DMS 273 (cell line): ENCODE measurements at regions not wholly inside any gene's neighbourhood (a gene's known extent, or its start where the extent isn't known, plus 50 kb on each side); places are given as distances from the start of the nearest gene placed in this dataset.
"Not testable (repeated sequence)": the region's sequence is repeated elsewhere in the genome, so short reads cannot be mapped to it uniquely, and the experiment has no call there.

Source experiments
- DNase-seq: peaks from one replicate; lab custom pipeline; 2025; ENCODE audit not compliant: unreplicated experiment; lab: John Stamatoyannopoulos, UW

DNA sequence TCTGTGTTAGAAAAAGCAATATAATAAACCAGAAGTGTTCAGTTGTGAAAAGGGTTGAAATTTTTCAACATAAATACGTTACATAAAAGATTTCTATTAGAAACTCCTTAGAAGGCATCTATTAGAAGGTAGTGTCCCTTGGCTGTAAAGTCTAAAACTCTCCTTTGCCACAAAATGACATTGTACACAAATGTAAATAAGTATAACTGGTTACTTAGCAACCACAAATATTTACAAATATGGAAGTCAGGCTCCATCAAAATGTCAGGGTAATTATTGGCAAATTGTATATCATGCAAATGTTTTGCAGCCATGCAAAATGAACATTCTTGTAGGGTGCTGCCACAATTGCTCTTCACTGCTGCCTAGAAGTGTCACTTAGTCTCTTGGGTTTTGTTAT lies 419.1 kb upstream of the CDIN1 start:
- no peak for DNase-seq

DNA sequence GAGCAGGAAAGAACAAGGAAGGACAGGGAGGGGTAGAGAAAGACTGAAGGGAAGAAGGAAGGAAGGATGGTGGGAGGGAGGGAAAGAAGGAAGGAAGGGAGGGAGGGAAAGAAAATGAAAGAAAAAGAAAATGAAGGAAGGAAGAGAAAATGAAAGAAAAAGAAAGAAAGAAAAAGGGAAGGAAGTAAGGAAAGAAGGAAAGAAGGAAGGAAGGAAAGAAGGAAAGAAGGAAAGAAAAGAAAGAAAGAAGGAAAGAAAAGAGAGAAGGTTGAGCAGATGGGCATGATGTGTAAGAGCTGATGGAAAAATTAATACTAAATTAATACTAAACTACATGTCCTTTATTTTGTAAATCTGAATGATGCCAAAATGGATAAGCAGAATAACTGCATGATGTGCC lies 418.3 kb upstream of the CDIN1 start:
- no peak for DNase-seq

DNA sequence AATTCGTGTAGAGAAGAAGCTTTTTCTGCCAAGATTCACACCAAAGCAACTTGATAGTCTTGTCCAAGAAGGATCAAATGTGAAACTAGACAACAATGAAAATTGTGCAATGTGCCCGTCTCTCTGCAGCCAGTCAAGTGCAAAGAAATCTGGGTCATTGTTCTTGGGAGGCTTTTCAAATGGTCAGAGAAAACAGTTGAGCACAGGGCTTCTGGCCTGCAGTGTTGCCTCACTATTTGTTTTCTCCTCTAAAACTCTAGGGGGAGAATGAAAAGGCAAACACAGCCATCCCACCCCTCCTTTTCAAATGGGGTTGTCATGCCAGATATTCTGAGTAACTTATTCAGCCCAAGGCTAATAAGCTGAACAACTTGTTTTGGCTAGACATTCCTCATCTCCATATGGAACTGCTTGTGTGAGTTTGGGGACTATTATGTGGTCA lies 417.6 kb upstream of the CDIN1 start:
- DNase-seq: peak; percentile 22

DNA sequence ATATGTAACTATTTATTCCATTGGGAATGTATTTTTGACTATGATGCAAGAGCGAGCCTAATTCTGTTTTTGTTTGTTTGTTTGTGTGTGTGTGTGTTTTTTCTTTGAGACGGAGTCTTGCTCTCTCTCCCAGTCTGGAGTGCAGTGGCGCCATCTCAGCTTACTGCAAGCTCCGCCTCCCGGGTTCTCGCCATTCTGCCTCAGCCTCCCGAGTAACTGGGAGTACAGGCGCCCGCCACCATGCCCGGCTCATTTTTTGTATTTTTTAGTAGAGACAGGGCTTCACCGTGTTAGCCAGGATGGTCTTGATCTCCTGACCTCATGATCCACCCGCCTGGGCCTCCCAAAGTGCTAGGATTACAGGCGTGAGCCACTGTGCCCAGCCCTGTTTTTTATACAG lies 415.4 kb upstream of the CDIN1 start:
- DNase-seq: not testable (repeated sequence)

DNA sequence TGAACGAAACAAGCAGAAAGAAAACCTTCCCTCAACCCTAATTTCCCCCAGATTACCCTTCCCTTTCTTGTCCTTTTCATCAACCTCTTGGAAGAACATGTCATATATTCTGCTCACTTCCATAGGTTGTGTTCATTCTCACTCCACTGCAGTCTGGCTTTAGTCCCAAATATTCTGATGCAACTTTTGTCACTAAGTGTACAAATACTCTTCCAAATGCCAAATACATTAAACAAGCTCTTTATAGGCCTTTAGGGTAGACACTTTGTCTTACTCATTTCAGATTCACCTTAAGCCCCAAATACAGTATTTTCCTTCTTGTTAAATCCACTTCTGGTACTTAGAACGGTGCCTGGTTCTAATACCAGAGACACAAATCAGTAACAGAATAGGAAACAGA lies 406.5 kb upstream of the CDIN1 start:
- no peak for DNase-seq

DNA sequence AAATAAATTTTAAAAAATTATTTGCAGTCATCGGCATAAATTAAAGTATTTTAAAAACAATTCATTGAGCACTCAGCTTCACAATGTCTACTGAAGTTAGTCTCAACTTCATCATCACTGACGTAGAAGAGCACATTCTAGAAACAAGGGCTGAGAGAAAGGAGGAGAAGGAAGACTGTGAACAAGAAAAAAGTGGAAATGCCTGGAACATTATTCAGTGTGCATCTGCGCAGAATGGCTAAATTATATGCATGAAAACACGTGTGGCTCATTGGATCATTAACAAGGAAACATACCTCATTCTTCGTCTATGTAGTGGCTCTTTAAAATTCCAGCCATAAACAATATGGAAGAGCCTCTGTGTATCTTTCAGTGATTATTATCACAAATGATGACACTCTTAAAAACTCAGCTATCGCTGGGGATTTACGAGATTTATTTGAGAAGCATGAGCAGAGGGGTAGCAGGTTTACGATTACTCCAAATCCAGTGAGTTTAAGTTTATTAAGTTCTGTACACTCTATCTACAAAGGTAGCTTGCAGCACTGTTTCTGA lies 404.2 kb upstream of the CDIN1 start:
- no peak for DNase-seq

DNA sequence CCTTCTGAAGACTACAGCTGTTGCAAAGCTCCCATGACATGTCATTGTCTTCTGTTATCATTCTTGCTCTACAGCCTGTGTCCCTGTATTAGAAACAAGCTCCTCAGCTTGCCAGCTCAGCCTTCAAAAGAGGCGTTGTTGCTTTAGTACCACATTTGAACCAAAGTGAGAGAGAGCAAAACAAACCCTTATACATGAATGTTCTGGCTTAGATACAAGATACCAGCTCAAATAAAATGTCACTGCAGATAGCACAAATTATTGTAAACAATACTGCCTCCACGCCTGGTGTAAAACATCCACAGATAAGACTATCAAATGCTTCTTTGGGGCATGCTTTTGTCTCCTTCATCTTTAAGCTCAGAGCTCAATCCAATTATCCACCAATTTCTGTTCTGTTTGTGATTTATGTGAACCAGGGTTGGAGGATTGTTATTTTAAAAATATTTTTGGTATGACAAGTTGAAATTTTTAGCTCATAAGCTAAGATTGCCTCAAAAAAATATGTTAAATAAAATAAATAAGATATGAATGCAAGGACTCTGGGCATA lies 403.6 kb upstream of the CDIN1 start:
- no peak for DNase-seq

DNA sequence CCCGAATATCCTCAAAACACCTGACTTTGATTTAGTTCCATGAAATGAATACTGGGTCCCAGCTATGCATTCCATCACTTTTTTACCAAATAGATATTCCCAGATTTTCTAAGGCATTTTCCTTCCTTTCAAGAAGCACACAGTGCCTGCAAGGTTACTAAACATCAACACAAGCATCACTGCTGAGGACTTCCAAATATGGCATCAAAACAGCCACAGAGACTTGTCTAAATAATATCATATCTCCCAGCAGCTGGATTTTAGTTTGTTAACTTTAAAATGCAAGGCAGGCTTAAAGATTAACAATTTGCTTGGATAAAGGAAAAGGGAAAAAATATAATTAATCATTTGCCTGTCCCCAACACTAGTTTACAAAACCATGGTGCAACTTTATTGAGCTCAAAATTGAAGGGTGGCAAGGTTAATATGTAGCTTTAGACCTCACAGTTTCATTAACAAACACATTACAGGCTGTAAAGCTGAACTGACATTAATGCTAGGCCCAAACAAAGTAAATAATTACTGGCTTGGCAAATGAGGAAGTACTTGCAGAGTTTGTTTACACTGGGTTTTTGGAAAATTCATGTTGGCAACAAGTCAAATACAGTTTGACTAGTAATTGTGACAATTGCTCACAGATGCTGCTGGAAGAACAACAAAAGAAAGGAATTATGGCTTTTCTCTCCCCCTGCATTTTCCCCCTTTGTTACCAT lies 401.7 kb upstream of the CDIN1 start:
- peak; percentile 23 for DNase-seq

DNA sequence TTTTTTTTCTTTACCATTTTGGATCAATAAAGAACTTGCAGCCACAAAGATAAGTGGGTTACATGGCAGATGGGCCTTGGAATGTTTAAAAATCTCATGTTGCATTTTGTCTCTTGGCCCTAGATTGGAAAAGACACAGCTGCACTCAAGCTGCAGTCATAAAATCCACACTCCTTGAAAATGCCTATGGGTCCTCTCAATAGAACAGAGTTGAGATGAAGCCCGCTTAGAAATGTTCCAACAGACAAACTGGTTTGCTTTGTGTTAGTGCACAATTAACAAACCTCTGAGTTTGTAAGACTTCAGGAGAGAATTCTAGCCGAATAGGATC lies 401.2 kb upstream of the CDIN1 start:
- peak; percentile 23 for DNase-seq

DNA sequence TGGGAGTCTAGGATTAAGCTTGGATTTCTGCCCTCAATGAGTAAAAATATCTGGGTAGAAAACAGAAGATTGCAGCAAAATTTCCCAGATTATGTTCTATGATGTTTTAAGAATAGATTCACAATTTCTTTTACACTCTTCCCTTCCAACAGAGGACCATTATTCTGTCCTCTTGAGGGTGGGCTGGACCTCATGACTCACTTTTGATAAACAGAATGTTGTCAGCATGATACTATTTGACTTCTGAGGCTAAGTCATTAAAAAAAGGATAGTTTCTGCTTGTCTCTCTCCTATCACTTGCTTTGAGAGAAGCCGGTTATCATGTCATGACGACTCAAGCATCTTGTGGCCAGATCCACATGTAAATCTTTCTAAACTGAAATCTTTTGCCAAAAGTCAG lies 396.2 kb upstream of the CDIN1 start:
- DNase-seq: no peak

DNA sequence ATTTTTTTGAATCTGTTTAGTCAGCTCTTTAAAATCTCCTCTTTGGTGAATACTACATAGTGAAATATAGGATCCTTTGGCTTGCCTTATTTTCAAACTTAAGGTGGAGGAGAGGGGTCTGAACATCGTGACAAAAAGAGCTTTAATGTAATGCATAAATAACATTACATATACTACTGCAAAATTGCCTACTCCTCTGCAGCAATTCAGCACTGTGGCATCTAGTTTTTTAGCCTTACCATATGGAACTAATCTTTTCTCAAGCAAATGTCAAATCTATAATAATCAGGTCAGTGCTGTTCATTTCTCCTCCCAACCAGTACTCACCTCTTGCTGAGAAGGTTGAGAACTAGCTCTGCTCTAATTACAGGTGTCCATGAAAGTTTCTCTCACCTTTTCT lies 394.0 kb upstream of the CDIN1 start:
- DNase-seq: no peak

DNA sequence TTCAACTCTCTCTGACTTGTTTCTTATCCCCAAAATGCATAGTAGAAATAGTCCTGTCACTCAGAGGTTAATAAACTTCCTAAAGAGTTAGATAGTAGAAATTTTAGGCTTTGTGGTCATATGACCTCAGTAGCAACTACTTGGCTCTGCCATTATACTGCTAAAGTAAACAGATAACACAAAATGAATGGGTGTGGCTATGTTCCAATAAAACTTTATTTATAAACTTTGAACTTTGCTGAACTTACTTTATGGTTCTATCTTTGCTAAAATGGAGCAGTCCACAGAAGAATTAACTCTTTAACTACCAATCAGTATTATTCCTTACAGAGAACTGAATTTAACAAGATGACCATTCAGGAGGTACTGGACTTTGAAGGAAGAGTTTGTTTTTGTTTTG lies 393.6 kb upstream of the CDIN1 start:
- DNase-seq: no peak

DNA sequence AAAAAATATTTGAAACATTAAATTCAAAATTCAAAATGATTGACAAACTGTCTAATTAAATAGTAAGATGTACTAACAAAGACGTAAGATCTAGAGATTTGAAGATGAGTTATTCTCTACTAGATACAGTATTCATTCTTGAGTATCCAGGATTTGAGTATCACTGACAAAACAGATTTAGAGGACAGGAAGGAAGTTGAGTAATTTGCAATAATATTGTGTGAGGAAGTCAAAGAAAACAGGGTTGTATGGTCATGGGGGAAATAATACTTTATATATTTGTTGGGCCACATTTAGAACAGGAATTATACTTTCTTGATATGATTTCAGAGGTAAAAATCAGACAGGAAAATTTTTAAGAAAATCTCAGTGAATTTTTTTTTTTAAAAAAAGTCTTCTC lies 393.1 kb upstream of the CDIN1 start:
- no peak for DNase-seq

DNA sequence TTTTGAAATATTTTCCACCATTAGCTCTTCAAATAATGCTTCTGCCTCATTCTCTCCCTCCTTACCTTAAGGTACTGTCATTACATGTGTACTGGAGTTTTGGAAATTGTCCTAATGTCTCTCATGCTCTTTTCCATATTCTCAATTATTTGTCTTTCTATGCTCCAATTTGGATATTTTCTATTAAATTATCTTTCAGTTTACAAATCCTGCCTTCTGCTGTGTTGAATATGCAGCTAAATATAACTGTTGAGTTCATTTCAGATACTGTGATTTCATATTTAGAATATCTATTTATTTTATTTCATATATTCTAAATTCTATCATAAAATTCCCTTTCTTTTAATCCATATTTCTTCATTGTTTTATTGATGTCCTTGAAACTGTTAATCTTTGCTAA lies 388.0 kb upstream of the CDIN1 start:
- DNase-seq: no peak

DNA sequence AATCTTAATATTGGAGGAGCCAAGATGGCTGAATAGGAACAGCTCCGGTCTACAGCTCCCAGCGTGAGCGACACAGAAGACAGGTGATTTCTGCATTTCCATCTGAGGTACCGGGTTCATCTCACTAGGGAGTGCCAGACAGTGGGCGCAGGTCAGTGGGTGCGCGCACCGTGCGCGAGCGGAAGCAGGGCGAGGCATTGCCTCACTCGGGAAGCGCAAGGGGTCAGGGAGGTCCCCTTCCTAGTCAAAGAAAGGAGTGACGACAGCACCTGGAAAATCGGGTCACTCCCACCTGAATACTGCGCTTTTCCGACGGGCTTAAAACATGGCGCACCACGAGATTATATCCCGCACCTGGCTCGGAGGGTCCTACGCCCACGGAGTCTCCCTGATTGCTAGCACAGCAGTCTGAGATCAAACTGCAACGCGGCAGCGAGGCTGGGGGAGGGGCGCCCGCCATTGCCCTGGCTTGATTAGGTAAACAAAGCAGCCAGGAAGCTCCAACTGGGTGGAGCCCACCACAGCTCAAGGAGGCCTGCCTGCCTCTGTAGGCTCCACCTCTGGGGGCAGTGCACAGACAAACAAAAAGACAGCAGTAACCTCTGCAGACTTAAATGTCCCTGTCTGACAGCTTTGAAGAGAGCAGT lies 383.9 kb upstream of the CDIN1 start:
- not testable (repeated sequence) for DNase-seq

DNA sequence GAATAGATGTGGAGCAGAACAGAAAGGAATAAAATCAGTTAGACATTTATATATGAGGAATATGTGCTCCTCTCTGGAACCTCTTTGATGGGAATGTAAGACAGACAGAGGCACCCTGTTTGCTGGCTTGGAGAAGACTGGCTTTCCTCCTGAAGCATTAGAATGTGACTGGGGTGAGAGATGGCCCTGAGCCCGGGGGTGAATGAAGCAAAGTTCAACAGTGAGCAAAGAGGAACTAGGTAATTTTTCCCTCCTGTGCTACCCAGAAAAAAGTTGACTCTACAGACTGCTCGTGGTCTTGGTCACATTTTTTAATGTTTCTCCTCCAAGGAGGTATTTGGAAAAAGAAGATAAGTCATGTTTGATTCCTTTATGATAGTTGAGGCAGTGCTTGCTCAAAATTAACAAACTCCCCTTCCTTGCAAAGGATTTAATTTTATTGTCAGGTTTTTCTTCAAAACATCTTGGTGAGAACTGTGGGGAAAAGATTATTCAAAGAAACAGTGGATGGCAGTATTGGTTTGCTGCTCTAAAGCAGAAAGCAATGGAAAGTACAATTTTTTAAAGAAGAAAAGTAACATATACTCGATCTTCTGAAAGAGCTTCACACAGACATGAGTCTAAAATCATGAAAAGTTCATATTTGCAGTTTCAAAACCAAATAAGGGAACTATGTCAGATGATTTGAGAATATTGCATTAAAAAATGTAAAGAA lies 370.4 kb upstream of the CDIN1 start:
- no peak for DNase-seq

DNA sequence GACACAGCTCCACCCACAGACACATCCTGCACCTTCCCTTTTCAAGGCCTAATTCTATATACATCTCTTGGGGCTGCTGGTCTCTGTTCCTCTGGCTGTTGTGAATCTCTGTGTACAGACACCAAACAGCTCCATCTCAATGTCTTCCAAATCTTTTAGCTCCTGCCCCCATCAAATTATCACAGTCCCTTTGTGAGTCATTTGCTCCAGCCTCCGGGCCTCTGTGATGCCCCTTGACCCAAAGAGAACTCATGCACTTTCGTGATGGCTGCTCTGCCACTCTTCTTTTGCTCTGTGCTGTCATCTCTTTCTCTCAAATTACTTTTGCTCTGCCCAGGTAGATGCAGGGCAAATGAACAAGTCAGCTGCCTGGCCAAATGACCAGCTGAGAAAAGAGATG lies 369.0 kb upstream of the CDIN1 start:
- no peak for DNase-seq

DNA sequence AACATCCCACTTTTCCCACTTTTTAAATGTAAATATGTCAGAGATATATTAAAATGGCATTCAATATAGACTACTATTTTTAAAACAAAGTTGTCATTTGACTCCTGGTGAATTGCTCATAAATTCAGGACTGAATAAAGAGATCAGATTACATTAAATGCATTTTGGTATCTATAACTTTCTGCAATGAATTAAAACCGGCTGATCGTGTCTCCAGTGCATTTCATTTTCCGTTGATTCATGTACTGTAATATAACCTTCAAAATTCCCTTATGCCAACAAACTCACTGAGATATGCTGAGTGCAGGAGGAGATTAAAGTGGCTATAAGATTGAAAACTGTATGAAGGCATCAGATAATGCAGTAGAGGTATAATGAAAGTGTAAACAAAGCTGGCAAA lies 361.1 kb upstream of the CDIN1 start:
- DNase-seq: no peak

DNA sequence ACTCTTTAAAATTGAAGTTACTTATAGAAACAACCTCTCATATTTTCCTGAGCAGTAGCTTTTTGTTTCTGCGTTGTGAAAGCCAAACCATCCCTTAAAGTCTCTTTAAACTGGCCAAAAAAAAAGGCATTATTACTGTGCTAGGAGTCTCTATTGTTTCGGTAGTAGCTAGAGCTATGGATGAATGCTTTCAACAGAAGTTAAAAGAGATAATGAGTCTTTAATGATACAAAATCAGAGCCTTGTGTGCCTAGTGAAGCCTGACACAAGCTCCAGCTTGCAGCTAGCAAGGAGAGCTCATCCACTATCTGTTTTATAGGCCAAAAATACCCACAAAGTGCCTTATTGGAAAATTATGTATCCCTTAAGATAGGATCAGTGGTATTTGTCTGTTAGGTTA lies 360.4 kb upstream of the CDIN1 start:
- DNase-seq: no peak

DNA sequence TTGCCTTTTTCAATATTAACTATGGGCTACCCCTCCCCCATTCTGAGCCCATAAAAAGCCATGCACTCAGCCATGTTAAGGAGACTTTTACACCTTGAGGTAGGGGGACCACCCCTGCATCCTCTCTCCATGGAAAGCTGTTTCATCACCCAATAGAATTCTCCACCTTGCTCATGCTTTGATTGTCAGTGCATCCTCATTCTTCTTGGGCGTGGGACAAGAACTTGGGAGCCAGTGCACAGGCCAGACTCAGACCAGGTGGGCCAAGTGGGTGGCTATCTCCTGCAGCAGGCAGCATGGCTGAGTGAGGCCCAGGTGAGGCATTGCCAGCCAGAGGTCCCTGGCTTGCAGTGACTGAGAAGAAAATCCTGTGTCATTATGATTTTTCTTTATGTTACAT lies 357.4 kb upstream of the CDIN1 start:
- peak; percentile 1 for DNase-seq

DNA sequence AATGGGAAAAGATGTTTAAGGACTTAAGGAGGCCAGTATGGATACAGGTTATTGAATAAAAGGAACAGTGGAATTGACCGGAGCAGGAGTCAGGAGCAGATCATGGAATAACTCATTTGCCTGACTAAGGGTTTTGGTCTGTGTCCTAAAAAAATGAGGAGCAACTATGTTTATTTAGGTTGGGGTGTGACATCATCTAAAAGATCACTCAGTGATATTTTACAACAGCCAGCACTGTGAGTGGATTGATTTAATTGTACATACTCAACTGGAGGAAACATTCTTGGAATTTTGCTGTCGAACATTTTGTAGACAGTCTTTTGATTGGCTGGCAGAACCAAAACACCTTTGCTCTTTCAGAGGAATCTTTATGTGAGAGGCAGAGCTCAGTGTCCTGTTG lies 348.6 kb upstream of the CDIN1 start:
- DNase-seq: no peak

DNA sequence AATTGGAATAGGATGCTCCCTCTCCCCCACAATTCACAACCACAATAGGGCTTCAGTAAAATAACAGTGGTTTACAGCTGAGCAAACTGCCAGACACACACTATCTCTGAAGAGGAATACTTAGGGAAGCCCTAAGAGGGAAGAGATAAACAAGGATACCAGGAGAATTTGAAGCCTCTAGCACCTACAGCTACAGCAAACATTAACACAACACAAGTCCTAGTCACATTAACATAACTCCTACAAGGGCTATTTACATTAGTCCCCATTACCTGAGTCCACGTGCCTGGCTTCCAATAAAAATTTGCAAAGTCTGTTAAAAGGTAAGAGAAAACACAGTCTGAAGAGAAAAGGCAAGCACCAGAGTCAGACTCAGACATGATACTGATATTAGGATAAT lies 346.9 kb upstream of the CDIN1 start:
- DNase-seq: no peak
